Calu3 (cell line): ENCODE measurements at regions not wholly inside any gene's neighbourhood (a gene's known extent, or its start where the extent isn't known, plus 50 kb on each side); places are given as distances from the start of the nearest gene placed in this dataset.
"Not testable (repeated sequence)": the region's sequence is repeated elsewhere in the genome, so short reads cannot be mapped to it uniquely, and the experiment has no call there.

Experiments
- BruUV-seq: library from RNA; stranded (reverse); fragments of 400-500 nt; replicated peaks from 2 replicates; lab custom pipeline; 2021; lab: Mats Ljungman, UMichigan
- CTCF ChIA-PET: fragments of 300-600 bp; sonication (Branson Sonifier 250); formaldehyde crosslinking; loops from one replicate; lab custom pipeline; 2022; ENCODE audit warnings: antibody characterized with exemption; lab: Charles Lee
- DNase-seq: peaks from one replicate; pipeline ENCODE4 v3.0.0; 2022
- H3K27ac Mint-ChIP-seq: one replicate; pipeline ENCODE4 v1.8.0; 2022; ENCODE audit warnings: mixed read lengths; ENCODE audit not compliant: unreplicated experiment
- H3K27me3 Mint-ChIP-seq: one replicate; pipeline ENCODE4 v1.8.0; 2022; ENCODE audit warnings: mixed read lengths; ENCODE audit not compliant: unreplicated experiment
- H3K36me3 Mint-ChIP-seq: one replicate; pipeline ENCODE4 v1.8.0; 2022; ENCODE audit warnings: mild to moderate bottlenecking, moderate library complexity, mixed read lengths; ENCODE audit not compliant: insufficient read depth, unreplicated experiment
- H3K4me1 Mint-ChIP-seq: one replicate; pipeline ENCODE4 v1.8.0; 2022; ENCODE audit warnings: mild to moderate bottlenecking, low read depth, mixed read lengths; ENCODE audit not compliant: unreplicated experiment
- H3K4me3 Mint-ChIP-seq: one replicate; pipeline ENCODE4 v1.8.0; 2022; ENCODE audit warnings: mild to moderate bottlenecking, low read depth, moderate library complexity, mixed read lengths; ENCODE audit not compliant: unreplicated experiment
- H3K9me3 Mint-ChIP-seq: one replicate; pipeline ENCODE4 v1.8.0; 2022; ENCODE audit warnings: low read depth, mixed read lengths; ENCODE audit not compliant: unreplicated experiment
- intact Hi-C: fragments of 100-400 bp; cut with micrococcal nuclease; formaldehyde crosslinking; loops from one replicate; pipeline ENCODE4 v1.10.0; 2022; ENCODE audit not compliant: unreplicated experiment

- H3K36me3 Mint-ChIP-seq, H3K27me3 Mint-ChIP-seq, H3K4me3 Mint-ChIP-seq, CTCF ChIA-PET, H3K27ac Mint-ChIP-seq, H3K9me3 Mint-ChIP-seq, H3K4me1 Mint-ChIP-seq, intact Hi-C loops, BruUV-seq: not testable (repeated sequence)
- peak; percentile 0 for DNase-seq
These were observed 159.4 kb upstream of the FRG2B start for GRCh38 chr10:133785846-133786602.

DNA sequence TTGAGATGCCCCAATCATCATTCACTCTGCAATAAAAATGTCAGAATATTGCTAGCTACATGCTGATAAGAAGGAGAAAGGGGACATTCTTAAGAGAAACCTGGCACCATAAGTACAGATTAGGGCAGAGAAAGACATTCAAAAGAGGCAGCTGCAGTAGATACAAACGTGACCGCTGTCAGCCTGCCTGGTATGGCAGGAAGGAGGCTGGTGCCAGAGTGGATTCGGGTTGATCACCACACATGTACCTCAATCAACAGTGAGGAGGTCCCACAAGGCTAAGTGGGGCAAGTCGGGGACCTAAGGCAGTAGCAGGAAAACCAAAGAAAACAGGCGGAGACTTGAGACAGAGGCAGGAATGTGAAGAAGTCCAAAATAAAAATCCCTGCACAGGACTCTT, 158.6 kb upstream of the FRG2B start:
- CTCF ChIA-PET, H3K27ac Mint-ChIP-seq, H3K27me3 Mint-ChIP-seq, BruUV-seq, H3K4me3 Mint-ChIP-seq, intact Hi-C loops, H3K36me3 Mint-ChIP-seq, H3K9me3 Mint-ChIP-seq, H3K4me1 Mint-ChIP-seq, DNase-seq: not testable (repeated sequence)

- H3K27me3 Mint-ChIP-seq, H3K27ac Mint-ChIP-seq, H3K4me1 Mint-ChIP-seq, DNase-seq, intact Hi-C loops, CTCF ChIA-PET, H3K9me3 Mint-ChIP-seq, BruUV-seq, H3K36me3 Mint-ChIP-seq, H3K4me3 Mint-ChIP-seq: not testable (repeated sequence)
These were observed 138.7 kb upstream of the FRG2B start for GRCh38 chr10:133765308-133765707.

GRCh38 chr10:133764823-133765209, 138.2 kb upstream of the FRG2B start:
- H3K27me3 Mint-ChIP-seq, H3K4me1 Mint-ChIP-seq, DNase-seq, H3K4me3 Mint-ChIP-seq, H3K36me3 Mint-ChIP-seq, BruUV-seq, intact Hi-C loops, H3K9me3 Mint-ChIP-seq, H3K27ac Mint-ChIP-seq, CTCF ChIA-PET: not testable (repeated sequence)

DNA sequence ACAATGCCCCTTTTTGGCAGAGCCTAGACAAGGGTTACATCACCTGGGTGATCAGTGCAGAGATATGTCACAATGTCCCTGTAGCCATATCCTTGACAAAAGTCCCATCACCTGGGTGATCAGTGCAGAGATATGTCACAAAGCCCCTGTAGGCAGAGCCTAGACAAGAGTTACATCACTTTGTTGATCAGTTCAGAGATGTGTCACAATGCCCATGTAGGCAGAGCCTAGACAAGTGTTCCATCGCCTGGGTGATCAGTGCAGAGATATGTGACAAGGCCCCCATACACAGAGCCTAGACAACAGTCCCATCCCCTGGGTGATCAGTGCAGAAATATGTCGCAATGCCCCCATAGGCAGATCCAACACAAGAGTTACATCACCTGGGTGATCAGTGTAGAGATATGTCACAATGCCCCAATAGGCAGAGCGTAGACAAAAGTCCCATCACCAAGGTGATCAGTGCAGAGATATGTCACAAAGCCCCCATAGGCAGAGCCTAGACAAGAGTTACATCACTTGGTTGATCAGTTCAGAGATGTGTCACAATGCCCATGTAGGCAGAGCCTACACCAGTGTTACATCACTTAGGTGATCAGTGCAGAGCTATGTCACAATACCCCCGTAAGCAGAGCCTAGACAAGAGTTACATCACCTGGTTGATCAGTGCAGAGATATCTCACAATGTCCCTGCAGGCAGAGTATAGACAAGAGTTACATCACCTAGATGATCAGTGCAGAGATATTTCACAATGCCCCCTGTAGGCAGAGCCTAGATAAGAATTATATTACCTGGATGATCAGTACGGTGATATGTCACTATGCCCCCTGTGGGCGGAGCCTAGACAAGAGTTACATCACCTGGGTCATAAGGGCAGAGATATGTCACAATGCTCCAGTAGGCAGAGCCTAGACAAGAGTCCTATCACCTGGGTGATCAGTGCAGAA, 137.6 kb upstream of the FRG2B start:
- BruUV-seq, H3K4me3 Mint-ChIP-seq, H3K27ac Mint-ChIP-seq, CTCF ChIA-PET, intact Hi-C loops, H3K27me3 Mint-ChIP-seq, H3K4me1 Mint-ChIP-seq, H3K36me3 Mint-ChIP-seq, H3K9me3 Mint-ChIP-seq: not testable (repeated sequence)
- DNase-seq: peak; percentile 1

GRCh38 chr10:133763190-133763589, 136.6 kb upstream of the FRG2B start:
- H3K36me3 Mint-ChIP-seq, intact Hi-C loops, H3K4me3 Mint-ChIP-seq, H3K27ac Mint-ChIP-seq, CTCF ChIA-PET, H3K9me3 Mint-ChIP-seq, H3K27me3 Mint-ChIP-seq, BruUV-seq, DNase-seq, H3K4me1 Mint-ChIP-seq: not testable (repeated sequence)

- intact Hi-C loops, H3K4me3 Mint-ChIP-seq, H3K27ac Mint-ChIP-seq, H3K27me3 Mint-ChIP-seq, DNase-seq, CTCF ChIA-PET, BruUV-seq, H3K4me1 Mint-ChIP-seq, H3K9me3 Mint-ChIP-seq, H3K36me3 Mint-ChIP-seq: not testable (repeated sequence)
These were observed 127.0 kb upstream of the FRG2B start for GRCh38 chr10:133753545-133753944.
